Omental fat pad (tissue), 3 donors: ENCODE measurements at regions not wholly inside any gene's neighbourhood (a gene's known extent, or its start where the extent isn't known, plus 50 kb on each side); places are given as distances from the start of the nearest gene placed in this dataset.

ENCODE experiments used
- ATAC-seq: fragments of 150-250 bp; one replicate; pipeline ENCODE4 v1.9.1; 2016; ENCODE audit warnings: mild to moderate bottlenecking, moderate library complexity; ENCODE audit not compliant: low FRiP score
- DNase-seq: peaks from one replicate; pipeline ENCODE4 v3.0.0-alpha.2; 2019; ENCODE audit warnings: low spot score
- CTCF ChIP-seq, 3 donors: fragments of 450-650 bp; IDR thresholded peaks; one replicate each; pipeline ENCODE4 v1.5.1; 2016 to 2017; ENCODE audit warnings: antibody characterized with exemption in 3 of 3, mild to moderate bottlenecking in 3 of 3, moderate library complexity in 2 of 3

DNA sequence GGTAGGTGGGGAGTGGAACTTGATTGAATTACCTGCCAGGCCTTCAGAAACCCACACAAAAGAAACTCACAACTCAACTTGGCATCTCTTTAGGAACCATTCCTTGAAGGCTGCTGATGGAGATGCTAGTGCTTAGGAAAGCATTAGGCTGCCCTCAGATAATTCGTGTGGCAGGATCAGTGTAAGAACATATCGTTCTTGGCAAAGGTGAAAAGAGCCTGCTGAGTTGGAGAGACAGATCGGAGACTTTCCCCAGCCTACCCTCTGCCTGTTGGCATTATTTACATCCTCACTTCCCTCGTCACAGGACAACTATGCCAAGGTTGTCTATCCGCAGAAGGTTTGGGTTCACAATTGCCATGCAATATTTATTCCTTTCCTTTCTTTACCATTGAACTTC lies 120.0 kb upstream of the HS3ST3A1 start:
- no peak for DNase-seq
- no peak for TF ChIP-seq CTCF (IDR thresholded peaks at IDR 0.05)
- no peak for ATAC-seq

DNA sequence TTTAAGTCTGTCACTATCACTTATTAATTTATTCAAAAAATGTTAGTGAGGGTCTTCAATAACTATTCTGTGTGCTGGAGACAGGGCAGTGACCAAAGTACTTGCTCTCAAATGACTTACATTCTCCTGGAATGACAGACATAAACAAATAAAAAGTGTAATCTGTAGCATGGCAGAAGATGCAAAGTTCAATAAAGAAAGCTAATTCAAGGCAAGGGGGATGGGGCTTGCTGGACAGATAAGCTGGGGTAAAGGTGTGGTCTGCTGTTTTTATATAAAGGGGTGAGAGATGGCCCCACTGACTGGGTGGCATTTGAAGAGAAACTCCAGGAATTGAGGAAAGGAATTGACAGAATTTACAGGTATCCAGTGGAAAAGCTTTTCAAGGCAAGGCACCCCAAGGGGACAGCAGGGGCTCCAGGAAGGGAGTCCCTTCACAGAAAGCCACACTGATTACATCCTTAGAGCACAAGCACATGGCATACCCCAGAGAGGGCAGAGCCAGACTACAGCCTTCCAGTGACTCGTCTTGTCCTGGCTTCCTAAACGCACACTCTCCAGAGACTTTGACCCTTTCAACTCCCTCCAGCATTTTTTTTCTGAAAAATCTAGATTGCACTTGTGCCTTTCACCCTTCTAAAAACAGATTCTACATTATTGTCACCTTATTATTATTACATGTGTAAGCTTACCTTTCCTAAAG lies 123.7 kb upstream of the HS3ST3A1 start:
- DNase-seq (no peak), ATAC-seq (no peak)
- TF ChIP-seq CTCF (IDR thresholded peaks at IDR 0.05): no peak

- TF ChIP-seq CTCF (IDR thresholded peaks at IDR 0.05): no peak
- no peak for ATAC-seq
- no peak for DNase-seq
These were observed 125.9 kb upstream of the HS3ST3A1 start for GRCh38 chr17:13727441-13728171.

- DNase-seq (no peak), ATAC-seq (no peak)
- TF ChIP-seq CTCF (IDR thresholded peaks at IDR 0.05): no peak
These were observed 127.1 kb upstream of the HS3ST3A1 start for GRCh38 chr17:13728781-13729180.

DNA sequence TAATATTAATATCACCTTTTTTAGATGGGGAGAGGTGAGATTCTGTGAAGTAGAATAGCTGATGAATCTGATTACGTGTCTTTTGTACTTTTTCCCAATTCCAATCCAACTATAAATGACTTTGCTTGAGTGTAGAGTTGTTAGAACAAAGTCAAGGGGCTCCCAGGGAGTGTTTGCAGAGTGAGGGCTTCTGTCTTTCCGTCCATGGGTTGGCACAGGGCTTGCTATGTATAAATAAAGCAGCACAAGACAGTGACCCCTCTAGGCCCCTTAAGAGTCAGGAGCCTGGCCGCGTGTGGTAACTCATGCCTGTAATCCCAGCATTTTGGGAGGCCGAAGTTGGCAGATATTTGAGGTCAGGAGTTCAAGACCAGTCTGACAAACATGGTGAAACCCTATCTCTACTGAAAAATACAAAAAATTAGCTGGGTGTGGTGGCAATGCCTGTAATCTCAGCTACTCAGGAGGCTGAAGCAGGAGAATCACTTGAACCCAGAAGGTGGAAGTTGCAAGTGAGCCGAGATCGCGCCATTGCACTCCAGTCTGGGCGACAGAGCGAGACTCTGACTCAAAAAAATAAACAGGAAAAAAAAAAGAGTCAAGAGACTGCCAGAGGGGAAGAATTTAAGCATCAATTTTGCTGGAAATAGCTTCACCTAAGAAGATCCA lies 127.9 kb upstream of the HS3ST3A1 start:
- DNase-seq: no peak
- ATAC-seq: no peak
- no peak for TF ChIP-seq CTCF (IDR thresholded peaks at IDR 0.05)

GRCh38 chr17:13734880-13735279 lies 133.2 kb upstream of the HS3ST3A1 start:
- no peak for TF ChIP-seq CTCF (IDR thresholded peaks at IDR 0.05)
- ATAC-seq: no peak

More at GRCh38 chr17:13734880-13735279, 133.2 kb upstream of the HS3ST3A1 start:
- DNase-seq: no peak
